Heart left ventricle (tissue), 16 donors: ENCODE measurements at regions not wholly inside any gene's neighbourhood (a gene's known extent, or its start where the extent isn't known, plus 50 kb on each side); places are given as distances from the start of the nearest gene placed in this dataset.
A peak's percentile ranks its signal among the peaks of the same experiment; 100 is the strongest.

ENCODE experiments used
- ATAC-seq, 4 donors: fragments of 200-7000 bp; cut with Tn5 transposase; one replicate each; pipeline ENCODE4 v1.9.1; 2020 to 2022; ENCODE audit warnings: moderate library complexity in 4 of 4, mild to moderate bottlenecking in 3 of 4, moderate number of reproducible peaks in 1 of 4
- DNase-seq, 5 donors: peaks; one replicate each; pipeline ENCODE4 v3.0.0-alpha.2; 2020
- H3K27ac ChIP-seq, 12 donors: fragments of 200-600 bp; sonication (generic) in 4 of 12; one replicate each; pipeline versions ENCODE4 v1.5.0 to v1.8.0; 2016 to 2022; ENCODE audit warnings: mild to moderate bottlenecking in 2 of 12
- H3K27me3 ChIP-seq, 9 donors: fragments of 200-600 bp; sonication (generic) in 2 of 9; one replicate each; pipeline versions ENCODE4 v1.5.1 to v1.8.0; 2016 to 2022; ENCODE audit warnings: mild to moderate bottlenecking in 3 of 9
- H3K36me3 ChIP-seq, 9 donors: fragments of 200-600 bp; sonication (generic) in 2 of 9; one replicate each; pipeline versions ENCODE4 v1.5.0 to v1.8.0; 2018 to 2022; ENCODE audit warnings: mild to moderate bottlenecking in 2 of 9
- H3K4me1 ChIP-seq, 12 donors: fragments of 200-600 bp; sonication (generic) in 4 of 12; one replicate each; pipeline versions ENCODE4 v1.5.0 to v1.8.0; 2016 to 2022; ENCODE audit warnings: mild to moderate bottlenecking in 3 of 12
- H3K4me3 ChIP-seq, 12 donors: fragments of 200-600 bp; sonication (generic) in 4 of 12; one replicate each; pipeline versions ENCODE4 v1.5.0 to v1.8.0; 2017 to 2022; ENCODE audit warnings: mild to moderate bottlenecking in 9 of 12, moderate library complexity in 4 of 12
- H3K9me3 ChIP-seq, 12 donors: fragments of 200-600 bp; sonication (generic) in 4 of 12; one replicate each; pipeline versions ENCODE4 v1.5.0 to v1.8.0; 2016 to 2022; ENCODE audit warnings: mild to moderate bottlenecking in 1 of 12
- POLR2A ChIP-seq, 2 donors: fragments of 450-650 bp; IDR thresholded peaks; one replicate each; pipeline ENCODE4 v1.6.1; 2017; ENCODE audit warnings: antibody characterized with exemption in 2 of 2, mild to moderate bottlenecking in 2 of 2, moderate library complexity in 2 of 2
- WGBS, 4 donors: extraction: QIAGEN DNeasy Blood & Tissue Kit in 2 of 4; methylation state at CpG; one replicate each; pipeline versions ENCODE4 v1.1.5 to v1.1.7; 2013 to 2018; 5-methylcytosine and 5-hydroxymethylcytosine counted together
- intact Hi-C, 10 donors: fragments of 100-400 bp; cut with DNase I; formaldehyde crosslinking; loops; one replicate each; pipeline versions ENCODE4 v1.11.1 to v1.14.2; 2022
- TF ChIP-seq, protein P1 (sequence below), 12 donors: fragments of 200-600 bp; sonication (generic) in 4 of 12; IDR thresholded peaks; one replicate each; pipeline versions ENCODE4 v1.5.0 to v1.8.0; 2018 to 2022; ENCODE audit warnings: antibody characterized with exemption in 12 of 12, mild to moderate bottlenecking in 5 of 12
- donor health status: ischemic (EF 13 %, LVEDD 7.1; RV severe dilation, severe dysfunction).
- donor health status: healthy with polysubstance abuse.
- donor health status: DM: no; HTN: yes; CAD: no.
- donor health status: DM: no; HTN: no; CAD: no.
- donor health status: ischemic (EF 25% LVEDD 6.9; RV normal size, moderate dysfunction).
- donor health status: ischemic (EF 25% LVEDD 5.7; RV mildly dilated, moderate dysfunction).
- donor health status: healthy.
- donor health status: DM: yes; HTN: yes; CAD: no.
- donor health status: ischemic (EF 35%, LVEDD 5.7; RV mildly dilated, moderate dysfunction).
- donor health status: nonischemic (EF 11% LVEDD 7.7; RV severe dilation, severe dysfunction).
- donor health status: DM: yes; HTN: yes; CAD: no.
- donor health status: PGD.
- donor health status: ischemic (EF 29% LVEDD 5.4; RV normal size, mild dysfunction).
- donor health status: nonischemic (EF 23%, LVEDD 6.1; RV moderate dilation, normal function).

DNA sequence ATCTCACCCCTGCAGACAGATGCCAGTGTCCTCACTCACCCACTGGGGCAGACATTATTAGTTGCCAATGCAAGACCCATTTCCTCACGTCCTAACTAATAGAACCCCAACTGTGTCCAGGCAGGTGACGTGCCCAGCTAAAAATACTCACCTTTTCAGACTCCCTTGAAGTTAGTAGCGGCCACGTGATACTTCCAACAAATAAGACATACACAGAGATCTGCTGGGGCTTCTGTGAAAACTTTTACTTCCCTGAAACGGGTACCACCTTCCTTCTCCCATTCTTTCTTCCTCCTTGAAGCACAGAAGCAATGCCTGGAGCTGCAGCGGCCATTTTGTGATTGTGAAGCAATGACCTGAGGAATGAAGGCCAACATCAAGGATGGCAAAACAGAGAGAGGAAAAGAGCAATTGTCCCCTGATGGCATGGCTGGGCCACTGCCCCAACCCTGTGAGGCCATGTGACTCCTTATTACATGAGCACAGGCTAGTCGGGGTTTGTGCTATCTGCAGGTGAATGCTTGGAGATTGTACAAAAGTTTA lies 74.4 kb upstream of the TMPRSS2 start:
- TF ChIP-seq, protein P1, sequence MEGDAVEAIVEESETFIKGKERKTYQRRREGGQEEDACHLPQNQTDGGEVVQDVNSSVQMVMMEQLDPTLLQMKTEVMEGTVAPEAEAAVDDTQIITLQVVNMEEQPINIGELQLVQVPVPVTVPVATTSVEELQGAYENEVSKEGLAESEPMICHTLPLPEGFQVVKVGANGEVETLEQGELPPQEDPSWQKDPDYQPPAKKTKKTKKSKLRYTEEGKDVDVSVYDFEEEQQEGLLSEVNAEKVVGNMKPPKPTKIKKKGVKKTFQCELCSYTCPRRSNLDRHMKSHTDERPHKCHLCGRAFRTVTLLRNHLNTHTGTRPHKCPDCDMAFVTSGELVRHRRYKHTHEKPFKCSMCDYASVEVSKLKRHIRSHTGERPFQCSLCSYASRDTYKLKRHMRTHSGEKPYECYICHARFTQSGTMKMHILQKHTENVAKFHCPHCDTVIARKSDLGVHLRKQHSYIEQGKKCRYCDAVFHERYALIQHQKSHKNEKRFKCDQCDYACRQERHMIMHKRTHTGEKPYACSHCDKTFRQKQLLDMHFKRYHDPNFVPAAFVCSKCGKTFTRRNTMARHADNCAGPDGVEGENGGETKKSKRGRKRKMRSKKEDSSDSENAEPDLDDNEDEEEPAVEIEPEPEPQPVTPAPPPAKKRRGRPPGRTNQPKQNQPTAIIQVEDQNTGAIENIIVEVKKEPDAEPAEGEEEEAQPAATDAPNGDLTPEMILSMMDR (IDR thresholded peaks at IDR 0.05), result no peak
- no peak for TF ChIP-seq POLR2A (IDR thresholded peaks at IDR 0.05)
- peaks cover 0 to 31% (median 16%) of the 10 kb centered on the region in 12 donors for H3K9me3 ChIP-seq
- intact Hi-C loops, result no loop called here
- no peaks in the 10 kb centered on the region for H3K36me3 ChIP-seq
- 79 to 86% (median 82%) methylated on average over 7 of the region's 7 CpGs for WGBS, 4 donors
- ATAC-seq (no peak), DNase-seq (no peak)
- no peak overlapping the region for H3K4me3 ChIP-seq
- peaks cover 0 to 5% (median 0%) of the 10 kb centered on the region in 9 donors for H3K27me3 ChIP-seq
- no peaks in the 10 kb centered on the region for H3K4me1 ChIP-seq
- H3K27ac ChIP-seq, result no peak overlapping the region

DNA sequence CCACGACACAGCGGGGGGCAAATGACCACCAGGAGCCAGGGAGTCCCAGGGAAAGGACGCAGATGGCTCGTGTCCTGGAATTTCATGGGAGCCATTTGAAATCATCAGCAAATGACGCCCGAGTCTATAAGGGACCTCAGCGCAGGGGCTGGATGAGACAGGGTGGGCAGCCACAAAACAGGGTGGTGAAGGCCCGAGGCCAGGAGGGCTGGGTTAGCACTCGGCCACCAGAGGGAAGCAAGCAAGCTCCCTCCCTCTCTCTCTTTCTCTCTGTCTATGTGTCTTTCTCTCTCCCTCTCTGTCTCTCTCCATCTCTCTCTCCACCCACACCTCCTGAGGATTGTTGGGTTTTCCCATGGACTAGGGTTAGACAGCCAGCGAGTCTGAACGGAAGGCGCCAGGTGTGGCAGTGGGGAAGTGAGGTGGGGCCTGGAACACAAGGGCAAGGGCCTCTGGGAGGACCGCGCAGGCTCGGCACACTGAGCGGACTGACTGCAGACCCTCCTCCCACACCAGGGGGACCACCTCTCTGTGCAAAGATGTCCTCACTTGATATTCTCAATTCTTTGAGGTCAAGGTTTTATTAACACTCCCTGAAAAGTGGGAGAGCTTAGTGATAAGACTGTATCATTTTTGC lies 73.8 kb upstream of the TMPRSS2 start:
- WGBS, 4 donors, result 85 to 89% (median 87%) methylated on average over 16 of the region's 16 CpGs
- intact Hi-C loops, result no loop called here
- Histone ChIP-seq H3K4me3 (no peak overlapping the region), H3K36me3 (no peaks in the 10 kb centered on the region), H3K4me1 (no peaks in the 10 kb centered on the region), H3K9me3 (peaks cover 0 to 34% (median 21%) of the 10 kb centered on the region in 12 donors), H3K27ac (no peak overlapping the region), H3K27me3 (peaks cover 0 to 5% (median 0%) of the 10 kb centered on the region in 9 donors)
- no peak for TF ChIP-seq POLR2A (IDR thresholded peaks at IDR 0.05)
- TF ChIP-seq, protein P1 (IDR thresholded peaks at IDR 0.05), result no peak
- ATAC-seq (no peak), DNase-seq (no peak)

DNA sequence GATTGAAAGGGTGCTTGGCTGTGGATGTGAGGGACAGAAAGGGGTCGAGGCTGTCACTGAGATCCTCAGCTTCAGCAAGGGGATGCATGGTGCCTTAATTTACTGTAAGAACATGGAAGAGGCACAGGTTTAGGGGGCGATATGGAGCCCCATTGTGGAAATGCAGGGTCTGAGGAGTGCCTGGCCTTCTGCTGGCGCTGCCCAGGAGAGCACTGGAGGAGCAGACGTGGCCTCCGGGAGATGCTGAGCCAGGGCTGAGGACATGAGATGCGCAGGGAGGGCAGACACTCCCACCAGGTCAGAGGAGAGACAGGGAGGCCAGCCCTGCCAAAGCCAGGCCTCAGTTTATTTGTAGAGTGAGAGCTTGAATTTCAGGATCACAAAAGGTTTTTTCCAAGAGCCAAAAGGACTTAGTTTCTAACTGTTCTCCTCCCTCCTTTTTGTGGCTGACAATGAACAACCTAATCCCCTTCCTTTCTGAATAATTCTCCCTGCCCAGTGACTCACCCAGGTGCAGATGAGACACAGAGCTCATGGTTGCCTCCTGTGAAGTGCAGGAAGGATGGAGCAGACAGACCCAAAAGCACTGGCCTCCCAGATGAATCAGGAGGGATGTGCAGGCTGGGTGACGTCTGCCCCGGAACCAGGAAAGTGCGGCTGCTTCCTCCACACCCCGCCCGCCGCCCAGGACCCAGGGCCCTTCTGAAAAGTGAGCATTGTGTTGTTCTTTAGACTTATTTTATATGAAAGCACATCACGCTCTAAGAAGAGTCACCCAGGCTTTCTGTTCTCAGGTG lies 73.0 kb upstream of the TMPRSS2 start:
- Histone ChIP-seq H3K27ac (no peak overlapping the region), H3K9me3 (peaks cover 0 to 40% (median 22%) of the 10 kb centered on the region in 12 donors), H3K27me3 (peaks cover 0 to 5% (median 0%) of the 10 kb centered on the region in 9 donors), H3K36me3 (no peaks in the 10 kb centered on the region), H3K4me3 (no peak overlapping the region), H3K4me1 (no peaks in the 10 kb centered on the region)
- peak in 1 of 4 donors; percentile 12 for ATAC-seq
- TF ChIP-seq, protein P1 (IDR thresholded peaks at IDR 0.05), result no peak
- TF ChIP-seq POLR2A (IDR thresholded peaks at IDR 0.05), result no peak
- DNase-seq, result no peak
- intact Hi-C loops, result no loop called here
- 70 to 79% (median 75%) methylated on average over 13 of the region's 13 CpGs for WGBS, 4 donors

GRCh38 chr21:41579692-41580091 lies 71.7 kb upstream of the TMPRSS2 start:
- Histone ChIP-seq H3K27ac (no peak overlapping the region), H3K4me1 (no peaks in the 10 kb centered on the region), H3K4me3 (no peak overlapping the region), H3K27me3 (peaks cover 0 to 5% (median 0%) of the 10 kb centered on the region in 9 donors), H3K9me3 (peaks cover 0 to 41% (median 24%) of the 10 kb centered on the region in 12 donors), H3K36me3 (no peaks in the 10 kb centered on the region)
- no peak for DNase-seq
- ATAC-seq, result no peak
- 66 to 91% (median 87%) methylated on average over 4 of the region's 4 CpGs for WGBS, 4 donors
- intact Hi-C loops, result no loop called here
- TF ChIP-seq POLR2A (IDR thresholded peaks at IDR 0.05), result no peak
- TF ChIP-seq, protein P1 (IDR thresholded peaks at IDR 0.05), result no peak
